Liver (tissue), 8 donors: ENCODE measurements at regions not wholly inside any gene's neighbourhood (a gene's known extent, or its start where the extent isn't known, plus 50 kb on each side); places are given as distances from the start of the nearest gene placed in this dataset.

ENCODE experiments used
- DNase-seq: peaks from one replicate; pipeline ENCODE4 v3.0.0-alpha.2; 2017; ENCODE audit warnings: low spot score
- H3K27ac ChIP-seq, 2 donors: one replicate each; pipeline ENCODE4 v1.7.0; 2013; ENCODE audit warnings: inconsistent platforms in 2 of 2, low read length in 2 of 2, control low read depth in 1 of 2, low read depth in 1 of 2, mild to moderate bottlenecking in 1 of 2
- H3K27me3 ChIP-seq, 4 donors: one replicate each; pipeline versions ENCODE4 v1.6.1 to v1.7.0; 2013; ENCODE audit warnings: low read length in 3 of 4, inconsistent platforms in 1 of 4, mild to moderate bottlenecking in 1 of 4, moderate library complexity in 1 of 4; ENCODE audit not compliant: control insufficient read depth in 4 of 4, insufficient read depth in 4 of 4
- H3K36me3 ChIP-seq, 4 donors: one replicate each; pipeline versions ENCODE4 v1.6.1 to v1.7.0; 2013; ENCODE audit warnings: low read length in 3 of 4, mild to moderate bottlenecking in 3 of 4, low read depth in 1 of 4, moderate library complexity in 1 of 4; ENCODE audit not compliant: control insufficient read depth in 4 of 4, insufficient read depth in 3 of 4
- H3K4me1 ChIP-seq, 4 donors: one replicate each; pipeline versions ENCODE4 v1.6.1 to v1.7.0; 2013; ENCODE audit warnings: low read length in 3 of 4, mild to moderate bottlenecking in 3 of 4, moderate library complexity in 1 of 4; ENCODE audit not compliant: control insufficient read depth in 4 of 4, insufficient read depth in 4 of 4
- H3K4me3 ChIP-seq, 3 donors: one replicate each; pipeline versions ENCODE4 v1.6.1 to v1.7.0; 2013; ENCODE audit warnings: low read length in 3 of 3, control low read depth in 1 of 3, low read depth in 1 of 3, mild to moderate bottlenecking in 1 of 3
- H3K9ac ChIP-seq, 2 donors: one replicate each; pipeline ENCODE4 v1.7.0; 2013; ENCODE audit warnings: low read length in 2 of 2, mild to moderate bottlenecking in 2 of 2, moderate library complexity in 2 of 2, control low read depth in 1 of 2, low read depth in 1 of 2
- H3K9me3 ChIP-seq, 4 donors: one replicate each; pipeline versions ENCODE4 v1.6.1 to v1.7.0; 2013; ENCODE audit warnings: low read length in 3 of 4; ENCODE audit not compliant: control insufficient read depth in 4 of 4
- EGR1 ChIP-seq, 2 donors: IDR thresholded peaks; 2 replicates each; pipeline ENCODE4 v1.6.1; 2016 to 2018; ENCODE audit warnings: antibody characterized with exemption in 2 of 2, low read depth in 2 of 2
- FOXA1 ChIP-seq: IDR thresholded peaks from 2 replicates; pipeline ENCODE4 v1.6.1; 2016; ENCODE audit warnings: antibody characterized with exemption
- FOXA2 ChIP-seq: IDR thresholded peaks from 2 replicates; pipeline ENCODE4 v1.6.1; 2016; ENCODE audit warnings: antibody characterized with exemption
- GABPA ChIP-seq, 2 donors: IDR thresholded peaks in 1 of 2; conservative IDR thresholded peaks in 1 of 2; 2 replicates each; pipeline ENCODE4 v1.6.1; 2016; ENCODE audit warnings: antibody characterized with exemption in 2 of 2, mild to moderate bottlenecking in 1 of 2, moderate library complexity in 1 of 2
- HNF4A ChIP-seq, 2 donors: conservative IDR thresholded peaks; 2 replicates each; pipeline ENCODE4 v1.6.1; 2016; ENCODE audit warnings: antibody characterized with exemption in 2 of 2, mild to moderate bottlenecking in 2 of 2
- HNF4G ChIP-seq: IDR thresholded peaks from 2 replicates; pipeline ENCODE4 v1.6.1; 2016; ENCODE audit warnings: antibody characterized with exemption
- JUND ChIP-seq, 2 donors: IDR thresholded peaks; 2 replicates each; pipeline ENCODE4 v1.6.1; 2016; ENCODE audit warnings: antibody characterized with exemption in 2 of 2
- NR2F2 ChIP-seq: IDR thresholded peaks from 2 replicates; pipeline ENCODE4 v1.6.1; 2016; ENCODE audit warnings: antibody characterized with exemption
- RAD21 ChIP-seq, 2 donors: IDR thresholded peaks; 2 replicates each; pipeline ENCODE4 v1.6.1; 2016; ENCODE audit warnings: antibody characterized with exemption in 2 of 2, mild to moderate bottlenecking in 2 of 2
- RXRA ChIP-seq, 2 donors: IDR thresholded peaks; 2 replicates each; pipeline ENCODE4 v1.6.1; 2017 to 2018; ENCODE audit warnings: antibody characterized with exemption in 2 of 2, mild to moderate bottlenecking in 1 of 2
- TAF1 ChIP-seq: conservative IDR thresholded peaks from 2 replicates; pipeline ENCODE4 v1.6.1; 2016; ENCODE audit warnings: antibody characterized with exemption, mild to moderate bottlenecking
- YY1 ChIP-seq: IDR thresholded peaks from 2 replicates; pipeline ENCODE4 v1.6.1; 2016; ENCODE audit warnings: antibody characterized with exemption, mild to moderate bottlenecking
- WGBS: extraction: QIAGEN DNeasy Blood & Tissue Kit; methylation state at CpG from one replicate; pipeline ENCODE4 v1.1.7; 2013; 5-methylcytosine and 5-hydroxymethylcytosine counted together
- TF ChIP-seq, protein P1 (sequence below): IDR thresholded peaks from 2 replicates; pipeline ENCODE4 v1.6.1; 2016; ENCODE audit warnings: antibody characterized with exemption, mild to moderate bottlenecking
- TF ChIP-seq, protein P2 (sequence below): fragments of 150-350 bp; IDR thresholded peaks from 2 replicates; pipeline ENCODE4 v1.5.1; 2017; ENCODE audit warnings: improper control_type of control experiment, low read depth, low read length; ENCODE audit not compliant: missing input control
- TF ChIP-seq, protein P3 (sequence below): IDR thresholded peaks from 2 replicates; pipeline ENCODE4 v1.6.1; 2016; ENCODE audit warnings: antibody characterized with exemption
- TF ChIP-seq, protein P4 (sequence below): IDR thresholded peaks from 2 replicates; pipeline ENCODE4 v1.6.1; 2016; ENCODE audit warnings: antibody characterized with exemption
- donor health status: healthy.
- donor health status: healthy.
- donor health status: healthy.
- donor health status: healthy.
- donor health status: healthy.

- Histone ChIP-seq H3K27me3 (no peaks in the 10 kb centered on the region), H3K27ac (no peak overlapping the region), H3K4me1 (peaks cover 0 to 16% (median 5%) of the 10 kb centered on the region in 4 donors), H3K36me3 (no peaks in the 10 kb centered on the region), H3K9ac (no peak overlapping the region), H3K4me3 (no peak overlapping the region), H3K9me3 (no peaks in the 10 kb centered on the region)
- DNase-seq: no peak
- WGBS: 95% methylated on average over 3 of the region's 3 CpGs
- no peak for TF ChIP-seq TAF1
- TF ChIP-seq, protein P1, sequence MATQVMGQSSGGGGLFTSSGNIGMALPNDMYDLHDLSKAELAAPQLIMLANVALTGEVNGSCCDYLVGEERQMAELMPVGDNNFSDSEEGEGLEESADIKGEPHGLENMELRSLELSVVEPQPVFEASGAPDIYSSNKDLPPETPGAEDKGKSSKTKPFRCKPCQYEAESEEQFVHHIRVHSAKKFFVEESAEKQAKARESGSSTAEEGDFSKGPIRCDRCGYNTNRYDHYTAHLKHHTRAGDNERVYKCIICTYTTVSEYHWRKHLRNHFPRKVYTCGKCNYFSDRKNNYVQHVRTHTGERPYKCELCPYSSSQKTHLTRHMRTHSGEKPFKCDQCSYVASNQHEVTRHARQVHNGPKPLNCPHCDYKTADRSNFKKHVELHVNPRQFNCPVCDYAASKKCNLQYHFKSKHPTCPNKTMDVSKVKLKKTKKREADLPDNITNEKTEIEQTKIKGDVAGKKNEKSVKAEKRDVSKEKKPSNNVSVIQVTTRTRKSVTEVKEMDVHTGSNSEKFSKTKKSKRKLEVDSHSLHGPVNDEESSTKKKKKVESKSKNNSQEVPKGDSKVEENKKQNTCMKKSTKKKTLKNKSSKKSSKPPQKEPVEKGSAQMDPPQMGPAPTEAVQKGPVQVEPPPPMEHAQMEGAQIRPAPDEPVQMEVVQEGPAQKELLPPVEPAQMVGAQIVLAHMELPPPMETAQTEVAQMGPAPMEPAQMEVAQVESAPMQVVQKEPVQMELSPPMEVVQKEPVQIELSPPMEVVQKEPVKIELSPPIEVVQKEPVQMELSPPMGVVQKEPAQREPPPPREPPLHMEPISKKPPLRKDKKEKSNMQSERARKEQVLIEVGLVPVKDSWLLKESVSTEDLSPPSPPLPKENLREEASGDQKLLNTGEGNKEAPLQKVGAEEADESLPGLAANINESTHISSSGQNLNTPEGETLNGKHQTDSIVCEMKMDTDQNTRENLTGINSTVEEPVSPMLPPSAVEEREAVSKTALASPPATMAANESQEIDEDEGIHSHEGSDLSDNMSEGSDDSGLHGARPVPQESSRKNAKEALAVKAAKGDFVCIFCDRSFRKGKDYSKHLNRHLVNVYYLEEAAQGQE: no peak
- TF ChIP-seq NR2F2: no peak
- no peak for TF ChIP-seq GABPA (IDR thresholded peaks at IDR 0.05 in 1 of 2, conservative IDR thresholded peaks at IDR 0.05 in 1 of 2)
- TF ChIP-seq RAD21 (IDR thresholded peaks at IDR 0.05): no peak
- no peak for TF ChIP-seq HNF4G
- TF ChIP-seq EGR1 (IDR thresholded peaks at IDR 0.05; ENCODE audit: low read depth in 2 of 2): no peak
- no peak for TF ChIP-seq FOXA2
- TF ChIP-seq, protein P2, sequence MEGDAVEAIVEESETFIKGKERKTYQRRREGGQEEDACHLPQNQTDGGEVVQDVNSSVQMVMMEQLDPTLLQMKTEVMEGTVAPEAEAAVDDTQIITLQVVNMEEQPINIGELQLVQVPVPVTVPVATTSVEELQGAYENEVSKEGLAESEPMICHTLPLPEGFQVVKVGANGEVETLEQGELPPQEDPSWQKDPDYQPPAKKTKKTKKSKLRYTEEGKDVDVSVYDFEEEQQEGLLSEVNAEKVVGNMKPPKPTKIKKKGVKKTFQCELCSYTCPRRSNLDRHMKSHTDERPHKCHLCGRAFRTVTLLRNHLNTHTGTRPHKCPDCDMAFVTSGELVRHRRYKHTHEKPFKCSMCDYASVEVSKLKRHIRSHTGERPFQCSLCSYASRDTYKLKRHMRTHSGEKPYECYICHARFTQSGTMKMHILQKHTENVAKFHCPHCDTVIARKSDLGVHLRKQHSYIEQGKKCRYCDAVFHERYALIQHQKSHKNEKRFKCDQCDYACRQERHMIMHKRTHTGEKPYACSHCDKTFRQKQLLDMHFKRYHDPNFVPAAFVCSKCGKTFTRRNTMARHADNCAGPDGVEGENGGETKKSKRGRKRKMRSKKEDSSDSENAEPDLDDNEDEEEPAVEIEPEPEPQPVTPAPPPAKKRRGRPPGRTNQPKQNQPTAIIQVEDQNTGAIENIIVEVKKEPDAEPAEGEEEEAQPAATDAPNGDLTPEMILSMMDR: no peak
- TF ChIP-seq, protein P3, sequence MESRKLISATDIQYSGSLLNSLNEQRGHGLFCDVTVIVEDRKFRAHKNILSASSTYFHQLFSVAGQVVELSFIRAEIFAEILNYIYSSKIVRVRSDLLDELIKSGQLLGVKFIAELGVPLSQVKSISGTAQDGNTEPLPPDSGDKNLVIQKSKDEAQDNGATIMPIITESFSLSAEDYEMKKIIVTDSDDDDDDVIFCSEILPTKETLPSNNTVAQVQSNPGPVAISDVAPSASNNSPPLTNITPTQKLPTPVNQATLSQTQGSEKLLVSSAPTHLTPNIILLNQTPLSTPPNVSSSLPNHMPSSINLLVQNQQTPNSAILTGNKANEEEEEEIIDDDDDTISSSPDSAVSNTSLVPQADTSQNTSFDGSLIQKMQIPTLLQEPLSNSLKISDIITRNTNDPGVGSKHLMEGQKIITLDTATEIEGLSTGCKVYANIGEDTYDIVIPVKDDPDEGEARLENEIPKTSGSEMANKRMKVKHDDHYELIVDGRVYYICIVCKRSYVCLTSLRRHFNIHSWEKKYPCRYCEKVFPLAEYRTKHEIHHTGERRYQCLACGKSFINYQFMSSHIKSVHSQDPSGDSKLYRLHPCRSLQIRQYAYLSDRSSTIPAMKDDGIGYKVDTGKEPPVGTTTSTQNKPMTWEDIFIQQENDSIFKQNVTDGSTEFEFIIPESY: no peak
- no peak for TF ChIP-seq FOXA1
- no peak for TF ChIP-seq JUND (IDR thresholded peaks at IDR 0.05)
These were observed 65.3 kb upstream of the SERP2 start for GRCh38 chr13:44308352-44308751.

DNA sequence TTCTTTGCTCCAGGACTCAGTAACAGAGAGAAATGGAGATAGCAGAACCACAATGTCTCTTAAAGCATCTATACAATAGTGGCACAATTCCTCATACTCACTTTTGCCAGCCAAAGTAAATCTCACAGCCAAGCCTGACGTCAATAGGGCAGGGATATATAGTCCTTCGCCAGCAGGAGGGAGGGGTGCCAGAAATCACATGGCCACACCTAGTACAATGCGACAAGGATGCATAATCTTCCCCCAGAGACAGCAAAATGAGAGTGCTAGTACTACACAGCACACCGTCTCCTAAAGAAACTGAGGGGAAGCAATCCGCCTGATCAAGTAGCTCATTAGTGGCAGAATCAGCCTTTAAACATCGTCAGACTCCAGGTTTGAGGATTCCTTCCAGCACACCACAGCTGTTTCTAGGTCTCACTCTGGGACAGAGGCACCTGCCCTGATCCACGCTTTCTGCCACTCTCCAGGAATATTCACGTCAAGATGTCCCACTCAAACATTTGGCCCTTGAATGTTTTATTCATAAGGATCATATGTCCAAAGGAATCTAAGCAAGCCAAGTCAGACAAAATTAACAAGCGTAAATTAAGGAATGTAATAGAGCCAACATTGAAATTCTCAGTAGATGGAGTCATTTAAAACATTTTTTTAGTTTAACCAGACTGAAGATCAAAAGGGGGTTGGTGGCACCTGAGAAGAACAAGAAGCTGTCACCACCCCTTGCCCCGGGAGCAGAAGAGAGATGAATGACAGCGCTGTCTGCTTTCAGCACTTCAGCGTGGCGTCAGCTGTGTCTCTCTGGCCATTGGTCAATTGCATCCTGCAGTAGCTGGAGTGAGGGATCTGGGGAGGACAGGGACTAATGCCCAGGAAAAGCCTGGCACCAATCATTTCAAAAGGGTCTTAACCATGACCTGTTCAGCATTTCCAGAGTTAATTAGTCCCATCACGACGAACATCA lies 63.5 kb upstream of the SERP2 start:
- no peak for TF ChIP-seq YY1
- no peak for TF ChIP-seq EGR1 (IDR thresholded peaks at IDR 0.05; ENCODE audit: low read depth in 2 of 2)
- no peak for TF ChIP-seq RAD21 (IDR thresholded peaks at IDR 0.05)
- no peak for TF ChIP-seq HNF4A (conservative IDR thresholded peaks at IDR 0.05)
- no peak for TF ChIP-seq FOXA2
- no peak for TF ChIP-seq TAF1
- no peak for TF ChIP-seq RXRA (IDR thresholded peaks at IDR 0.05)
- no peak for TF ChIP-seq HNF4G
- TF ChIP-seq, protein P1: no peak
- TF ChIP-seq, protein P2: no peak
- no peak for TF ChIP-seq GABPA (IDR thresholded peaks at IDR 0.05 in 1 of 2, conservative IDR thresholded peaks at IDR 0.05 in 1 of 2)
- TF ChIP-seq, protein P4, sequence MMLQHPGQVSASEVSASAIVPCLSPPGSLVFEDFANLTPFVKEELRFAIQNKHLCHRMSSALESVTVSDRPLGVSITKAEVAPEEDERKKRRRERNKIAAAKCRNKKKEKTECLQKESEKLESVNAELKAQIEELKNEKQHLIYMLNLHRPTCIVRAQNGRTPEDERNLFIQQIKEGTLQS: no peak
- TF ChIP-seq NR2F2: no peak
- Histone ChIP-seq H3K27me3 (no peaks in the 10 kb centered on the region), H3K36me3 (no peaks in the 10 kb centered on the region), H3K9me3 (no peaks in the 10 kb centered on the region), H3K4me3 (no peak overlapping the region), H3K27ac (no peak overlapping the region), H3K4me1 (peaks cover 0 to 16% (median 5%) of the 10 kb centered on the region in 4 donors), H3K9ac (no peak overlapping the region)
- no peak for DNase-seq
- 88% methylated on average over 15 of the region's 15 CpGs for WGBS
